Loucy (cell line): ENCODE measurements at regions not wholly inside any gene's neighbourhood (a gene's known extent, or its start where the extent isn't known, plus 50 kb on each side); places are given as distances from the start of the nearest gene placed in this dataset.

Experiments
- EZH2phosphoT487 ChIP-seq: fragments of 200-600 bp; IDR thresholded peaks from 2 replicates; pipeline ENCODE4 v1.6.1; 2018; ENCODE audit warnings: antibody characterized with exemption, mild to moderate bottlenecking, moderate library complexity, borderline replicate concordance
- TF ChIP-seq, protein P1 (sequence below): fragments of 200-600 bp; sonication (generic); conservative IDR thresholded peaks from 2 replicates; pipeline ENCODE4 v1.5.1; 2014; ENCODE audit warnings: mild to moderate bottlenecking, antibody characterized with exemption, low read length

DNA sequence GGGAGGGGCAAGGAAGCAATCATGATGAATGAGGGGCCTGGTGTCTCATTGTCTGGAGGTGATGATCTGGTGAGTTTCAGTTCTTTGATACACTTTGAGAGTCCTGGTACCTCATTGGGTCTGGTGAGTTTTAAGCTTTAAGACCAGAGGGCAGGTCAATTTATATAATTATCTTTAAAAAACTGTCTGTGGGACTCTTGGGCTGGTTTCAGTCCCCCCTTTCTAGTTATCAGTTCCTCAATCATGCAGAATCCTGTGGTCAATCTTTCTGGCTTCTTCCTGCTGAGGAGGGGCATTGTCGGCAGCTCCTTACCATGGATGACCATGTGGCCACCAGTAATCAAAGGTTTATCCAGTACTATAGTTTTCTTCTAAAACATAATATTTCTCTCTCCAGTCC lies 789.1 kb downstream of the PCDH18 start:
- TF ChIP-seq, protein P1, sequence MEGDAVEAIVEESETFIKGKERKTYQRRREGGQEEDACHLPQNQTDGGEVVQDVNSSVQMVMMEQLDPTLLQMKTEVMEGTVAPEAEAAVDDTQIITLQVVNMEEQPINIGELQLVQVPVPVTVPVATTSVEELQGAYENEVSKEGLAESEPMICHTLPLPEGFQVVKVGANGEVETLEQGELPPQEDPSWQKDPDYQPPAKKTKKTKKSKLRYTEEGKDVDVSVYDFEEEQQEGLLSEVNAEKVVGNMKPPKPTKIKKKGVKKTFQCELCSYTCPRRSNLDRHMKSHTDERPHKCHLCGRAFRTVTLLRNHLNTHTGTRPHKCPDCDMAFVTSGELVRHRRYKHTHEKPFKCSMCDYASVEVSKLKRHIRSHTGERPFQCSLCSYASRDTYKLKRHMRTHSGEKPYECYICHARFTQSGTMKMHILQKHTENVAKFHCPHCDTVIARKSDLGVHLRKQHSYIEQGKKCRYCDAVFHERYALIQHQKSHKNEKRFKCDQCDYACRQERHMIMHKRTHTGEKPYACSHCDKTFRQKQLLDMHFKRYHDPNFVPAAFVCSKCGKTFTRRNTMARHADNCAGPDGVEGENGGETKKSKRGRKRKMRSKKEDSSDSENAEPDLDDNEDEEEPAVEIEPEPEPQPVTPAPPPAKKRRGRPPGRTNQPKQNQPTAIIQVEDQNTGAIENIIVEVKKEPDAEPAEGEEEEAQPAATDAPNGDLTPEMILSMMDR, result no peak
- no peak for TF ChIP-seq EZH2phosphoT487
